Cardiac septum (tissue), 1 donor: ENCODE measurements at regions not wholly inside any gene's neighbourhood (a gene's known extent, or its start where the extent isn't known, plus 50 kb on each side); places are given as distances from the start of the nearest gene placed in this dataset.
A peak's percentile ranks its signal among the peaks of the same experiment; 100 is the strongest.

Experiments
- DNase-seq: peaks from one replicate; pipeline ENCODE4 v3.0.0-alpha.2; 2020; ENCODE audit warnings: low spot score
- intact Hi-C: fragments of 100-400 bp; cut with DNase I; formaldehyde crosslinking; loops from one replicate; pipeline ENCODE4 v1.14.0; 2022
- donor health status: DM: no; HTN: no; CAD: no.

- intact Hi-C loops = no loop called here
- DNase-seq = no peak
These were observed 114.0 kb downstream of the NSG2 start for GRCh38 chr5:174159327-174160114.

- intact Hi-C loops = no loop called here
- peak; percentile 36 for DNase-seq
These were observed 119.9 kb downstream of the NSG2 start for GRCh38 chr5:174165406-174165805.

GRCh38 chr5:174166231-174167079 is 120.9 kb downstream of the NSG2 start:
- no peak for DNase-seq
- intact Hi-C loops = no loop called here

DNA sequence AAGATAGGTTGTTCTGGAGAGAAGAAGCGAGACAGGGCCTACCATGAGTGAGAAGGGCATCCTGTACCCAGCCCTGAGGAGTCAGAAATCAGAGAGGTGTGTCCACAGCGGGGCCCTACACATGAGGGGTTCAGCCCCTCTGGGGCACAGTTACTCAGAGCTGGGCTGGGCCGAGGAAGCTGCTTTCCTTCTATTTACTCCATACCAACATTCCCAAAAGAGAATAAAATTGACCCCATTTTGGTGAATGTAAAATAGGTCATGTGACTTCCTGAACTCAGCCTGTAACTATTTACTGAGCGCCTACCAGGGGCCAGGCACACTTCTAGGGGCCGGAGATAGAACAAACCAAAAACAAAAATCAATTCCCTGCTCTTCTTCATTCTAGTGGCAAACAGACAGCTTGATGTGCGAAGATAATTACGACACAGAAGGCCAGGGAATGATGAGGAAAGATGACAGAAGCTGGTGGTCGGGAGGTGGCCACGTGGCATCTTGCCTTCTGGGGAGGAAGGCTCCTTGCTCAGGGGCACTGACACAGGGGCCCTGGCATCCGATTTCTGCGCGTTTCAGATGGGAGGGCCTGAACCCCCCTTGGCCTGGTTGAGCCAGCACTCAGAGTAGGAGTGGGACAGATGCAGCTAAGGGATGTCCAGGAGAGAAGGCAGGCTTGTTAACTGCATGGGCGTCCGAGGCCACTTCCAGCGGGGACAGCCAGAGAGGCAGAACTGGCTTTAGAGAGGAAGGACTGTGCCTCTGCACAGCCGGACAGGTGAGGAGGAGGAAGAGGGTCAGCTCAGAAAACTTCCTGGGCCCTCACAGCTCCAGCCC is 121.8 kb downstream of the NSG2 start:
- intact Hi-C loops = no loop called here

GRCh38 chr5:174172152-174172551 is 126.6 kb downstream of the NSG2 start:
- intact Hi-C loops = no loop called here
- no peak for DNase-seq

More for the DNA sequence above, 121.8 kb downstream of the NSG2 start:
- DNase-seq = no peak

GRCh38 chr5:174172566-174172965 is 127.1 kb downstream of the NSG2 start:
- DNase-seq = no peak
- intact Hi-C loops = no loop called here

DNA sequence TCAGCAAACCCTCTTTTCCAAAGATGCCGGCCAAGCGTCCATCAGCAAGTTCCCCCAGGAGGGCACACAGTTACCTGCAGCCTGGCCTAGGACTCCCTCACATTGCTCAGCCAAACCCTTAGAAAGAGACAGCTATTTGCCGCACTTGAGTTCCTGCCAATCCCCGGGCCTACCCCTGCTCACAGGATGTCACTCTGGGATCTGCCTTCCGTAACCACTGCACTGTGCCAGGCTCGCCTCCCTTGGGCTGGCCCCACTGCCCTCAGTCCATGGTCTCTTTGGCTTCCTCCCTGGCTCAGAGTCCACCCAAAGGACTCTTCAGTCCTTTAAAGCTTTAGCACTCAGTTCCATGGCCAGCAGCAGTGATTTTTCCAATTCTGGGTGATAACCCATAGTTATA is 128.3 kb downstream of the NSG2 start:
- DNase-seq = no peak
- intact Hi-C loops = no loop called here

GRCh38 chr5:174175716-174176268 is 130.3 kb downstream of the NSG2 start:
- DNase-seq = no peak
- intact Hi-C loops = no loop called here

DNA sequence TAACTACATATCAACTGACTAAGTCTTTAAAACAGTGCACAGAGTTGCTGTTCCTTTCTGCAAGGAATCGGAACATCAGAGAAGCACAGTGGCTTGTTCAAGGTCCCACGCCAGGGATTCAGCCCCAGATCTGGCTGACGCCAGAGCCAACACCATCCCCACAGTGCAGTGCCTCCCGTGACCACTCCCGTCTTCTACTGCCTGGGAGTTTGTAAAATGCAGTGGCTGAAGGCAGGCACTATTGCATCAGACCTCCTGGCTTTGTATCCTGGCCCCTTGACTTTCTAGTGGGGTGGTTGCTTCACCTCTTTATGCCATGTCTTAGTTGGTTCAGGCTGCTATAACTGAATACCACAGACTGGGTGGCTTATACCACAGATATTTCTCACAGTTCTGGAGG is 131.0 kb downstream of the NSG2 start:
- DNase-seq = no peak
- intact Hi-C loops = no loop called here

DNA sequence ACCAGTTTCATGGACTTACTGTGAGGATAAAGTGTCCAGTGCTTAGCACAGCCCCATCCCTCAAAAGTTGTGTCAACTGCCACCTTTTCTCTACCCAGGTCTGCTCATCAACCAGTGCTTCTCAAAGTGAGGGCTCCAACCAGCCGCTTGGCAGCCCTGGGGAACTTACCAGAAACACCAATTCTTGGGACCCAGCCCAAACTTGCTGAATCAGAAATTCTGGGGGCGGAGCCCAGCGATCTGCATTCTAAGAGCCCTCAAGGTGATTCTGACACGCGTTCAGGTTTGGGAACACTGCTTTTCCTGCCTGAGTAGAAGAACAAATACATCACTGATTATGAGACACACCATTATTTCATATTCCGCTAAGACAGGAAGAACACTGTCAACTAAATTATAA is 132.0 kb downstream of the NSG2 start:
- intact Hi-C loops = no loop called here
- DNase-seq = no peak

- intact Hi-C loops = no loop called here
- no peak for DNase-seq
These were observed 132.6 kb downstream of the NSG2 start for GRCh38 chr5:174177976-174178605.

DNA sequence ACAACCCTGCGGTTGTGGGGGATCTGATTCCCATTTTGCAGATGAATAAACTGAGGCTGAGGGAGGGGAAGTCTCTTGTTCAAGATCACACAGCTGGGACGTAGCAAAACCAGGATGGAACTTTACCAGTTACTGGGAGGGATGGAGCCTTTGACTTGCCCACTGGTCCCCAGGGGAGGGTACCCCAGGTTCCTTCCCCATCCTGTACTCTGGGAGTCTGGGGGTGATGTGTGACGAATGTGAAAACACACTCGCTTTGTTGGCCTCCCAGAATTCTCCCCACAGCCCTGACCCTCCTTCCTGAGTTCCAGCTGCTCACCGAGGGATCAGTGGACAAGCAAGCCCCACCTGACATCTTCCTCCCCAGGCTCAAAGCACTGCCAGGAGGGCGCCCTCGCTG is 135.1 kb downstream of the NSG2 start:
- DNase-seq = no peak
- intact Hi-C loops = no loop called here

- no peak for DNase-seq
- intact Hi-C loops = no loop called here
These were observed 136.6 kb downstream of the NSG2 start for GRCh38 chr5:174182111-174182510.

DNA sequence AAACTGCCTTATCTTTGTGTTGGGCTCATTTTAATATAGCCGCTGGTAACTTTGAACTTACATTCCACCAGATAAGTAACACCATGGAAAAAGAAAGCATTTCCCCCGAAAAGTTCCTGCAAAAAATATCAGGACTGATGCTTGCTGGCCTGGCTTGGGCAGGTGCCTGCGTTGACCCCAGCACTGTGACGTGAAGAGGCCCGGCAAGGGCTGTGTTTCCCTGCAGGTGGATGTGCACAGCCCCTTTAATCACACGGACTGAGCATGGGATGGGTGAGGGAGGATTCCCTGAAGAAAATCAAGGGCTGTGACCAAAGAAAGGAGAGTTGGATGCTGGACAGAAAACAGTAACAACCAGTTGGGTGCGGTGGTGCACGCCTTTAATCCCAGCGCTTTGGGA is 138.2 kb downstream of the NSG2 start:
- peak; percentile 33 for DNase-seq
- intact Hi-C loops = no loop called here

GRCh38 chr5:174185506-174185905 is 140.0 kb downstream of the NSG2 start:
- intact Hi-C loops = no loop called here
- peak; percentile 62 for DNase-seq

GRCh38 chr5:174186096-174186695 is 140.7 kb downstream of the NSG2 start:
- intact Hi-C loops = no loop called here
- DNase-seq = peak; percentile 55

- intact Hi-C loops = no loop called here
- DNase-seq = peak; percentile 67
These were observed 141.5 kb downstream of the NSG2 start for GRCh38 chr5:174187001-174187400.

GRCh38 chr5:174187481-174187880 is 142.0 kb downstream of the NSG2 start:
- peak; percentile 73 for DNase-seq
- intact Hi-C loops = no loop called here

DNA sequence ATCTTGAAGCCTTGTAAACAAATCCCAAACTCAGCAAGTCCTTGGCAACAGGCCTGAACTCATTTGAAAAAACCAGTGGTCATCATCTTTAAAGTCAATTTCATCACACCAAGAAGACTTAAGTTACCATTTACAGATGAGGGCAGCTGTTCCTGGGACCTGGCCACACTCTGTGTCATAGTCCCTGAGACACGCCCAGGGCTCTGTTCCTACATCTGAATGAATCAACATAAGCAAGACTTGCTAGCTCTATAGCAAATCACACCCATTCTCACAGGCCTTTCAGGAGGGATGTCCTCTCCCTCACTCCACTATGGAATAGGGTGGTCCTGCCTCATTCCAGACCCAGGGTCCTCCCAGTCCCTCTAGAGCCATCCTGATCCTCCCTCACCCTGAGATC is 142.8 kb downstream of the NSG2 start:
- intact Hi-C loops = no loop called here
- DNase-seq = peak; percentile 70
